GM18520 (cell line): ENCODE measurements at regions not wholly inside any gene's neighbourhood (a gene's known extent, or its start where the extent isn't known, plus 50 kb on each side); places are given as distances from the start of the nearest gene placed in this dataset.
A peak's percentile ranks its signal among the peaks of the same experiment; 100 is the strongest.
"Not testable (repeated sequence)": the region's sequence is repeated elsewhere in the genome, so short reads cannot be mapped to it uniquely, and the experiment has no call there.

ENCODE experiments used
- ATAC-seq: cut with Tn5 transposase; IDR thresholded peaks from one replicate; pipeline ENCODE4 v1.9.1; 2021; ENCODE audit not compliant: unreplicated experiment

DNA sequence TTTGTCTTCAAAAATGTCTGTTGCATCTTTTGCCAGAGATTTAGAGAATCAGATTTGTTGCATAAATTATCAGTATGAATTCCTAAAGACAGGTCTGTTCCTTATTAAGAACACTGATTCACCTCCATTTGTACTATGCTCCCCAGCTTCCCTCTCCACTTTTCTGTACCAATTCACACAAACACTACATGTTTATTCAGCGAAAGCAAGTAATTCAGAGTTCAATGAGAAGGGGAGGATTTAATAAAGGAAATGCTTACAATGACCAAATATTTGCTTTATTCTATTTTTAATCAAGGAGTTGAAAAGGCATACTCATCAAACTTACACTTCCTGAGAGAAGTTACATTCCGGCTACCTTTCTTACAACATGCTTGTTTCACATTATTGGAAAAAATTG lies 135.5 kb downstream of the NBPF8 start:
- ATAC-seq, result not testable (repeated sequence)

DNA sequence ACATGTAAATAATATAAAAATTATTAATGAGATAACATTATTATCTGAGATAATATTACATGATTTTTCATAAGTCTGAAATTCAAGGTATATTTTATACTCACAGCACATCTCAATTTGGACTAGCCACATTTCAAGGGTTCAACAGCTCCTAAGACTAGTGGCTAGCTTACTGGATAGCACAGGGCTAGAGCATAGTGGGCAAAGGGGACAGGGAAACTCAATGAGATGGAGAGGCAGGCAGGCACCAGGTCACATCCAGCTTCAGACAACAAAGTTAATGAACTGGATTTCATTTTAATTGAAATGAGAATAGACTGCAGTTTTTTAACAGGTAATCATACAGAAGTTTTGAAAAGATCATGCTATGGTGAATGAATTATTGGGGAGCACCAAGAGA lies 137.4 kb downstream of the NBPF8 start:
- ATAC-seq, result not testable (repeated sequence)

- not testable (repeated sequence) for ATAC-seq
Observed at GRCh38 chr1:120557605-120558302, 142.9 kb downstream of the NBPF8 start.

DNA sequence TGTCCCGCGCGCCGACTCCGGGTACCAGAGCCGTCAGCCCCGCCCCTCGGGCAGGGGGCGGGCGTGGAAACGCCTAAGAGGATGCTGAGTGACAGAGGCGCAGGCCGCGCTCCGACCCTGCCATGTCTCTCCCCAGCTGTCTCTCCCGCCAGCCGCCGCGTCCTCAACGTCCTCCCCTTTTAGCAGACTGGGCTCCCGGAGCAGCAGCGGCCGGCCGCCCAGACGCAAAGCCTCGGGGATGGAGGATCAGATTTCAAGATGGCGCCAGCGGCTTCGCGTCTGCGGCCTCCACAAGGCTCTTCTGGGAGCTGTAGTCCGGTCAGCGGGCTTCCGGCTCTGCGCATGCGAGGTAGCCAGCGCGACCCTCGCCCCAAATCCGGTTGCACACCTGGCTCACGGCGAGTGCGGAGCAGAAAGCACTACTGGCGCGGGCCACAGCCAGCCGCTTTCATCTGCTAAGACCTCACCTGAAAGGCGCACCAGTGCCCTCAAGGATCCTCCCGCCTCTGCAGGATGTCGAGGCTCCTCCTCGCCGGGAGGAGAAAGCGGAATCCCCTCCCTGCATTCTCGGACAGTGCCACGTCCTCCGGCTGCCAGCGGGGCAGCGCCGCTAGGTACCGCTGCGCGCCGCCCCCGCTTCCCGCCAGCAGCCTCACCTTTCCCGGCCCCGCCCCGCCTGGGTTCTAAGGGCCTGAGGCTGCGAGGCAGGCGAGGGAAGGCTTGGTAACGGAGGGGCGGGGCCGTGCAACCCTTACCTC lies 143.6 kb downstream of the NBPF8 start:
- peak; percentile 66 for ATAC-seq

DNA sequence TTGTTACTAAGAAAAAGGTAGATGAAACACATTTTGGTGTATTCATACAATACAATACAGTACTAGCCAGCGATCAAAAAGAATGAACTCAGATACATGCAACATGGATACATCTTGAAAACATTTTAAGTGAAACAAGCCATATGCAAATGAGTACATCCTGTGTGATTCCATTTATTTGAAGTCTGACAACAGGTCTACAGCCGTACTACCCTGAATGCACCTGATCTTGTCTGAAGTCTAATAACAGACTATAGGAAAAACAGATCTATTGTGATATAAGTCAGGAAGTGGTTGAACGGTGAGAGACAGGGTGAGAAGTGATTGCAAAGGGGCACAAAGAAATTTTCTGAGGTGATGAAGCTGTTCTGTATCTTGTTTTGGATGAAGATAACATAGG lies 146.9 kb downstream of the NBPF8 start:
- peak; percentile 28 for ATAC-seq

DNA sequence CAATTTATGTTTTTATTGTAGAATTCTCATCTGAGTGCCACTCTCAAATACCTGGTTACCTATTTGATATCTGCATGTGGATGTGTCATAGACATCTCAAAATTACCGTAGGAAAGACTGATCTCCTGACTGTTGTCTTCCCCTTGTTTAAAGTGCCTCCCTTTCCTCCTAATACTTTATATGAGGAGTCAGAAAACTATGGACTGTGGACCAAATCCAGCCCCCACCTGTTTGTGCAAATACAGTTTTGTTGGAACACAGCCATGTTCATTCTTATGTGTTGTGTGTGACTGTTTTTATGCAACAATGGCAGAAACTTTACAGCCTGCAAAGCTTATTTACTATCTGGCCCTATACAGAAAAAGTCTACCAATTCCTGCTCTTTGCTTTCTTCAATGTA lies 150.6 kb downstream of the NBPF8 start:
- ATAC-seq, result not testable (repeated sequence)

DNA sequence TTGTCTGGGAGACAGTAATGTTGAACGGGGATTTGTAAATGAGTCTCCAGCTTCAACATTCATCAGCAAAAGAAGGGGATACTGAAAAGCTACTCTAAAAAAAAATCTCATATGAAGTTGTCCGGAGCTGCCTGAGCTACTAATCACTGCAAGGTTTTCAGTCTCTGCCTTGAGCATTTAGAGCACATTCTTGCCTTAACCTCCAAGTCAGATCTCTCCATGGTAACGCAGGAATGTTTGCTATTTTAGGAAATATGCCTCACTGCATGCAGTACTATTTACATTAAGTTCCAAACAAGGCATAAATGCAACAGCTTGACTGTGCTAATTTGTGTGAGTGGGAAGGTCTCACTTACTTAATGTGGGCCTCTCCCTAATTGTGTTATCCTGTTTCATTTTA lies 152.8 kb downstream of the NBPF8 start:
- not testable (repeated sequence) for ATAC-seq

- not testable (repeated sequence) for ATAC-seq
Observed at GRCh38 chr1:120575201-120575600, 148.5 kb upstream of the NBPF26 start.

- not testable (repeated sequence) for ATAC-seq
Observed at GRCh38 chr1:120582135-120582534, 141.6 kb upstream of the NBPF26 start.

DNA sequence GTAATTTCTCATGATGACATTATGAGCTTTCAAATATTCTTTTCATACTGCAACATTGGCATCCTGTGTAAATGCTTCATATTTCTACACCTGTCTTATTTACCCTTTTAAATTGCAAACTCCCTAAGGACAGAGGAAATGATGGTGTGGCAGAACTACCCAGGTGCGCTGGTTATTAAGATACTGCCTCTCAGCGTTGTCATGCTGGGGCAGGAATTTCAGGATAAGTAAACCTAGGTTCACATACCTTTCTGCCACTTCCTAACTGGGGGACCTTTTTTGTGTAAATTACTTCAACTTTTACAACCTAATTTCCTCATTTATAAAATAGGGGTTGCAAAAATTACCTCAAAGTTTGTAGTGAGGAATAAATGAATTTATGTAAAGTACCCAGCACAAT lies 137.7 kb upstream of the NBPF26 start:
- ATAC-seq, result not testable (repeated sequence)

DNA sequence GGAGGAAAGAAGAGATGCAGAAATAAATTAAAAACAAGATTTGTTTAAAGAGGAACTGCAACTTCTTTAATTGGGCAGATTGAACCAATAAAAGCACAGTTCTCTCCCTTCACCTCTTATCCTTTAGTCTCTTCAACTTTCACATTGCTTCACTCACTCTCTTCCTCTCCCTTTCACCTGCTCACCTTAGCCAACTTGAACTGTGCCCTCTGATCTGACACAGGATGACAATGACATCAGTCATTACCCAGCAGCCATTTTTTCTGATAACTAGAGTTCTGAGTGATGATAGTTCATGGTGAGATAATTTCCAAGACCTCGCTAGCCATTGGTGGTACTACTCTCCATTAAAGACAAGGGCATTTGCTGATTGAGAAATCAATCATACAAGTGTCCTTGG lies 134.9 kb upstream of the NBPF26 start:
- ATAC-seq, result not testable (repeated sequence)

DNA sequence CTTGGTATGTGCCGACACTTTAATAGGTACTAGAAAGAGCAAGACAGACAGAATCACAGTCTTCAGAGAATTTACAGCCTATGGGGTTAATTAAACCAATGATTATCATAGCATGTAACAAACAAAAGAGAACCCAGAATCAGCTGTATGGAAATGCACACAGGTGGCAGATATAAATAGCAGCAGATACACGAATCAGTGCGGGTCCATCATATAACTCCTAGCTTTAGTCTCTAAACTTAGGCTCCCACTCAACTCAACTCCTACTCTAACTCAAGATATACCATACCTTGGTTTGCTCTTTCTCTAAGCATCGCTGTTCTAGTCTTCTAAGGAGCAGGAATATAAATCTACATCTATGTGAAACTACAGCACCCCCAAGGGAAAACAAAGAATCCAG lies 132.0 kb upstream of the NBPF26 start:
- not testable (repeated sequence) for ATAC-seq

- ATAC-seq, result not testable (repeated sequence)
Observed at GRCh38 chr1:120592943-120593342, 130.8 kb upstream of the NBPF26 start.

GRCh38 chr1:120593648-120594047 lies 130.1 kb upstream of the NBPF26 start:
- ATAC-seq, result not testable (repeated sequence)

GRCh38 chr1:120598331-120598951 lies 125.3 kb upstream of the NBPF26 start:
- ATAC-seq, result not testable (repeated sequence)

GRCh38 chr1:120599511-120599910 lies 124.2 kb upstream of the NBPF26 start:
- ATAC-seq, result not testable (repeated sequence)

- not testable (repeated sequence) for ATAC-seq
Observed at GRCh38 chr1:120600442-120601041, 123.2 kb upstream of the NBPF26 start.

DNA sequence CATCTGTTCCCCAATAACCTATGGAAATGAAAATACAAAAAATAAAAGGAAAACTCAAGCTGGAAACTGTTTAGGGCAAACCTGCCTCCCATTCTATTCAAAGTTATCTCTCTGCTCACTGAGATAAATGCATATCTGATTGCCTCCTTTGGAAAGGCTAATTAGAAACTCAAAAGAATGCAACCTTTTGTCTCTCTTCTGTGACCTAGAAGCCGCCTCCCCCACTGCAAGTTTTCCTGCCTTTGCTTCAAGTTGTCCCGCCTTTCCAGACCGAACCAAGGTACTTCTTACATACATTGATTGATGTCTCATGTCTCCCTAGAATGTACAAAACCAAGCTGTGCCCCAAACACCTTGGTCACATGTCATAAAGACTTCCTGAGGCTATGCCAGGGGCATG lies 115.9 kb upstream of the NBPF26 start:
- not testable (repeated sequence) for ATAC-seq

DNA sequence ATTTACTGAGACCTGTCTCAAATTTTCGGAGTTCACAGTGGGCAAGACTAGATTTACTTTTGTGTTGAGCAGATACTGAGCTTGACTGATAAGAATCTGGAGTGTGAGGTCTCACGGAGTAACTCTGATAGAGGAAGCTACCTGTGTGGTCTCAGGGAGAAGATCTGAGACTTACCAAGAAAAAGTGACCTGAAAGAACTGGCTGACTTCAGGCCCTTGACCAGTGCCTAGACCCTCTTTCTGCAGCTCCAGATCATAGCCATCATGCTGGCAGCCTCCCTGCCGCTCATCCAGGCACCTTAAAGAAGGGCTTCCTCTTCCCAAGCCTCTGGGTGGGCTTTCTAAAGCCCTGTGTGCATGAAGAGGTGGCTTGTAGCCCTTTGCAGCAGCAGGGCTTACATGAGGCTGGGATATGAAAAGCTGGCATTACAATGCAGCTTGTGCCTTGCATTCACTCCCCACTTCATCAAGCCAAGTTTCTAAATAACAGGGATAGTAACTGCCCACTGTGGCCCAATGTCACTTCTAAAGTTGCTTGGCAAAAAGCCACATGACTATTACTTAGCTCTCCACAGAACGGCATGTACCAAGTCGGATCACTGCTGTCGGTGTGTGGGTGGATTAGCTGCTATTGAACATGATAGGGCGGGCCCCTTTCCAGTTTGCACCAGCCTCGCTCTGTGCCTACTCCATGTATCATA lies 115.3 kb upstream of the NBPF26 start:
- ATAC-seq, result not testable (repeated sequence)

- ATAC-seq, result not testable (repeated sequence)
Observed at GRCh38 chr1:120609015-120609573, 114.7 kb upstream of the NBPF26 start.
